Endodermal cell (in vitro differentiated cells): ENCODE measurements at regions not wholly inside any gene's neighbourhood (a gene's known extent, or its start where the extent isn't known, plus 50 kb on each side); places are given as distances from the start of the nearest gene placed in this dataset.

Source experiments
- DNase-seq: peaks from one replicate; pipeline ENCODE4 v3.0.0-alpha.2; 2017
- H3K27ac ChIP-seq: 2 replicates; pipeline ENCODE4 v1.5.1; 2013; ENCODE audit warnings: mild to moderate bottlenecking, low read depth, low read length, moderate library complexity
- H3K27me3 ChIP-seq: 2 replicates; pipeline ENCODE4 v1.6.1; 2013; ENCODE audit warnings: mild to moderate bottlenecking, low read length, moderate library complexity; ENCODE audit not compliant: insufficient read depth, control insufficient read depth, poor library complexity, severe bottlenecking
- H3K36me3 ChIP-seq: 2 replicates; pipeline ENCODE4 v1.7.0; 2013; ENCODE audit warnings: mild to moderate bottlenecking, low read length, moderate library complexity; ENCODE audit not compliant: control insufficient read depth, insufficient read depth
- H3K4me1 ChIP-seq: one replicate; pipeline ENCODE4 v1.7.0; 2013; ENCODE audit warnings: low read length; ENCODE audit not compliant: control insufficient read depth, insufficient read depth
- H3K4me3 ChIP-seq: 2 replicates; pipeline ENCODE4 v1.5.1; 2013; ENCODE audit warnings: mild to moderate bottlenecking, low read length, moderate library complexity
- H3K9ac ChIP-seq: 2 replicates; pipeline ENCODE4 v1.6.1; 2013; ENCODE audit warnings: mild to moderate bottlenecking, low read length, moderate library complexity; ENCODE audit not compliant: poor library complexity, severe bottlenecking; ENCODE audit errors: extremely low read depth
- H3K9me3 ChIP-seq: 2 replicates; pipeline ENCODE4 v1.6.1; 2013; ENCODE audit warnings: mild to moderate bottlenecking, low read length, moderate library complexity; ENCODE audit not compliant: control insufficient read depth
- H3K27ac Mint-ChIP-seq: 2 replicates; pipeline ENCODE4 v1.8.0; 2020; ENCODE audit warnings: mixed read lengths
- H3K27me3 Mint-ChIP-seq: 2 replicates; pipeline ENCODE4 v1.8.0; 2021; ENCODE audit warnings: mild to moderate bottlenecking, mixed read lengths; ENCODE audit not compliant: insufficient read depth
- H3K36me3 Mint-ChIP-seq: 2 replicates; pipeline ENCODE4 v1.8.0; 2020; ENCODE audit warnings: low read depth, mixed read lengths
- H3K4me1 Mint-ChIP-seq: 2 replicates; pipeline ENCODE4 v1.8.0; 2020; ENCODE audit warnings: mixed read lengths
- H3K4me3 Mint-ChIP-seq: 2 replicates; pipeline ENCODE4 v1.8.0; 2020; ENCODE audit warnings: mild to moderate bottlenecking, moderate library complexity, mixed read lengths
- H3K9me3 Mint-ChIP-seq: 2 replicates; pipeline ENCODE4 v1.8.0; 2020; ENCODE audit warnings: mild to moderate bottlenecking, mixed read lengths
- CTCF ChIP-seq: fragments of 200-600 bp; sonication (generic); conservative IDR thresholded peaks from 2 replicates; pipeline ENCODE4 v1.5.0; 2021; ENCODE audit warnings: antibody characterized with exemption, mild to moderate bottlenecking
- WGBS, 2 experiments: methylation state at CpG; one replicate each; pipeline versions ENCODE4 v1.1.5 to v1.1.7; 2013; ENCODE audit warnings: missing lambda C conversion rate in 2 of 2, mixed read lengths in 1 of 2; ENCODE audit not compliant: insufficient coverage in 1 of 2, insufficient read length in 1 of 2; 5-methylcytosine and 5-hydroxymethylcytosine counted together

DNA sequence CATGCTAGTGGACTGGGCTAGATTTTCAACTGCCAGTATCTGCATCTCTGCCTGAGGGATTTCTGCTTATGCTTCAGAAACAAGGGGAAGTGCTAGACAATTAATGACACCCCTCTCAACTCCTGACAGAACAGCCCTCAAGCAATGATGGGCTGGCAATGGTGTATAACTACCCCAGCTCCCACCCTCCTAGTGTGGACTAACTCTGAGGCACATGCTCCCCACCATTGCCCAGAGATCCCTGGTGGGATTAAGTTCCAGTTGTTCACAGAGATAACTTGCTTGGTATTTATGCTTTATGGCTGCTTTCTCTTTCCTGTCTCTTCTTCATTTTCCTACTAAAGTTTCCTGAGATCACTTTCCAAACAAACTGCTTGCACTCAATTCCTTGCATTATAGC is 113.5 kb downstream of the RPS24 start:
- no peaks in the 10 kb centered on the region for H3K9me3 ChIP-seq
- Mint-ChIP-seq H3K4me3 (no peak overlapping the region), H3K9me3 (no peaks in the 10 kb centered on the region), H3K36me3 (no peaks in the 10 kb centered on the region), H3K27ac (no peak overlapping the region), H3K27me3 (peaks cover 21% of the 10 kb centered on the region), H3K4me1 (no peaks in the 10 kb centered on the region)
- no peak overlapping the region for H3K9ac ChIP-seq
- no peak for DNase-seq
- H3K4me3 ChIP-seq = no peak overlapping the region
- no peak for TF ChIP-seq CTCF
- no peaks in the 10 kb centered on the region for H3K36me3 ChIP-seq
- H3K4me1 ChIP-seq = no peaks in the 10 kb centered on the region
- H3K27me3 ChIP-seq = peaks cover 9% of the 10 kb centered on the region
- H3K27ac ChIP-seq = no peak overlapping the region

GRCh38 chr10:78148216-78148960 is 114.7 kb downstream of the RPS24 start:
- H3K9ac ChIP-seq = no peak overlapping the region
- no peaks in the 10 kb centered on the region for H3K36me3 Mint-ChIP-seq
- H3K27me3 Mint-ChIP-seq = peaks cover 21% of the 10 kb centered on the region
- no peak for DNase-seq
- no peaks in the 10 kb centered on the region for H3K9me3 ChIP-seq
- no peak overlapping the region for H3K27ac Mint-ChIP-seq
- WGBS, 2 experiments = 91 to 100% methylated on average over 3 to 7 of the region's 7 CpGs
- TF ChIP-seq CTCF = no peak
- no peaks in the 10 kb centered on the region for H3K4me1 ChIP-seq
- no peak overlapping the region for H3K27ac ChIP-seq
- H3K27me3 ChIP-seq = peaks cover 9% of the 10 kb centered on the region
- no peak overlapping the region for H3K4me3 Mint-ChIP-seq
- no peak overlapping the region for H3K4me3 ChIP-seq
- no peaks in the 10 kb centered on the region for H3K36me3 ChIP-seq
- no peaks in the 10 kb centered on the region for H3K4me1 Mint-ChIP-seq
- H3K9me3 Mint-ChIP-seq = no peaks in the 10 kb centered on the region

DNA sequence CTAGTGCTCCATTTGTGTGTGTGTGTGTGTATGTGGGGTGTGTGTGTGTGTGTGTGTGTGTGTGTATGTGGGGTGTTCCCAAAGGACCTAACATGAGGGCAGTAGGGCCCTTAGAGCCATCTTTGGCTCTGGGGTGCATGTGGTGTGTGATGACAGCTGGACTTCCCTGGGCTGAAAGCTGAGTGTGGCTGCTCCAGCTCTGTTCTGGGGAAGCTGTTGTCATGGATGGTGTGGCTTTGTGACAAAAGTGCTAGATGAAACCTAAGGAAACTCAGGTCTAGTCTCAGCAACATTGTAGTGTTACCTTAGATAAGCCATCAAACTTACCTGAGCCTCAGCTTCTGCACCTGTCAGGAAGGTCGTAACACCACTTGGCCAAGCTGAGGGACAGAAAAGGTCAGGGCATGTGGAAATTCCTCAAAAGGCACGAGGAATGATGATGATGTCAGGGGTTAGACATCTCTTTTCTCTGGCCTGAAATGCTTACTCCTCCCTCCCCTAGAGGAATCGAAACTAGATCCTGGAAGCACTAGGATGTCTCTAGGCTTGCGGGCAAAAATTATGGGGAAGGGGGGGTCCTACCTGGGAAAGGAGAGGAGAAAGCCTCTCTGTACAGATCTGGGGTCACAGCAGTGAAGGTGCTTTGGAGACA is 115.4 kb downstream of the RPS24 start:
- DNase-seq = no peak
- H3K36me3 ChIP-seq = no peaks in the 10 kb centered on the region
- Mint-ChIP-seq H3K27ac (no peak overlapping the region), H3K9me3 (no peaks in the 10 kb centered on the region), H3K27me3 (peaks cover 17% of the 10 kb centered on the region), H3K36me3 (no peaks in the 10 kb centered on the region), H3K4me3 (no peak overlapping the region), H3K4me1 (no peaks in the 10 kb centered on the region)
- no peak overlapping the region for H3K27ac ChIP-seq
- H3K9ac ChIP-seq = no peak overlapping the region
- no peak for TF ChIP-seq CTCF
- H3K4me1 ChIP-seq = no peaks in the 10 kb centered on the region
- peaks cover 9% of the 10 kb centered on the region for H3K27me3 ChIP-seq
- WGBS, 2 experiments = 84 to 86% methylated on average over 1 to 4 of the region's 4 CpGs
- H3K9me3 ChIP-seq = no peaks in the 10 kb centered on the region
- no peak overlapping the region for H3K4me3 ChIP-seq
